ENCODE measurements at regions not wholly inside any gene's neighbourhood (a gene's known extent, or its start where the extent isn't known, plus 50 kb on each side); places are given as distances from the start of the nearest gene placed in this dataset.
"Not testable (repeated sequence)": the region's sequence is repeated elsewhere in the genome, so short reads cannot be mapped to it uniquely, and the experiment has no call there.

GRCh38 chr3:901953-902778 lies 190.7 kb upstream of the CNTN6 start:
- FAIRE-seq (no peak), DNase-seq (ENCODE audit: low spot score in 2 of 2) (no peak)

- FAIRE-seq (no peak), DNase-seq (ENCODE audit: low spot score in 2 of 2) (no peak)
Observed at GRCh38 chr3:905217-905616, 187.6 kb upstream of the CNTN6 start.

GRCh38 chr3:906739-907138 lies 186.1 kb upstream of the CNTN6 start:
- DNase-seq (ENCODE audit: low spot score in 2 of 2) (no peak), FAIRE-seq (no peak)

- FAIRE-seq (no peak), DNase-seq (ENCODE audit: low spot score in 2 of 2) (no peak)
Observed at GRCh38 chr3:908839-909238, 184.0 kb upstream of the CNTN6 start.

GRCh38 chr3:912717-913116 lies 180.1 kb upstream of the CNTN6 start:
- not testable (repeated sequence) for FAIRE-seq

GRCh38 chr3:923161-923910 lies 169.5 kb upstream of the CNTN6 start:
- FAIRE-seq (no peak), DNase-seq (ENCODE audit: low spot score in 2 of 2) (no peak)

More at GRCh38 chr3:912717-913116, 180.1 kb upstream of the CNTN6 start:
- not testable (repeated sequence) for DNase-seq (ENCODE audit: low spot score in 2 of 2)

GRCh38 chr3:930866-931265 lies 162.0 kb upstream of the CNTN6 start:
- no peak for FAIRE-seq
- DNase-seq (ENCODE audit: low spot score in 2 of 2), result no peak

GRCh38 chr3:933326-933725 lies 159.5 kb upstream of the CNTN6 start:
- no peak for FAIRE-seq

GRCh38 chr3:944786-945185 lies 148.0 kb upstream of the CNTN6 start:
- FAIRE-seq, result no peak

More at GRCh38 chr3:933326-933725, 159.5 kb upstream of the CNTN6 start:
- no peak for DNase-seq (ENCODE audit: low spot score in 2 of 2)

GRCh38 chr3:945738-946137 lies 147.1 kb upstream of the CNTN6 start:
- FAIRE-seq (no peak), DNase-seq (ENCODE audit: low spot score in 2 of 2) (no peak)

More at GRCh38 chr3:944786-945185, 148.0 kb upstream of the CNTN6 start:
- DNase-seq (ENCODE audit: low spot score in 2 of 2), result no peak

GRCh38 chr3:952906-953305 lies 139.9 kb upstream of the CNTN6 start:
- DNase-seq (ENCODE audit: low spot score in 2 of 2) (no peak), FAIRE-seq (no peak)

- no peak for FAIRE-seq
- no peak for DNase-seq (ENCODE audit: low spot score in 2 of 2)
Observed at GRCh38 chr3:963255-963654, 129.6 kb upstream of the CNTN6 start.

GRCh38 chr3:963755-964154 lies 129.1 kb upstream of the CNTN6 start:
- DNase-seq (ENCODE audit: low spot score in 2 of 2) (no peak), FAIRE-seq (no peak)

GRCh38 chr3:965826-966225 lies 127.0 kb upstream of the CNTN6 start:
- DNase-seq (ENCODE audit: low spot score in 2 of 2) (no peak), FAIRE-seq (no peak)

GRCh38 chr3:966341-966740 lies 126.5 kb upstream of the CNTN6 start:
- FAIRE-seq (no peak), DNase-seq (ENCODE audit: low spot score in 2 of 2) (no peak)

- no peak for DNase-seq (ENCODE audit: low spot score in 2 of 2)
- FAIRE-seq, result no peak
Observed at GRCh38 chr3:973340-973739, 119.5 kb upstream of the CNTN6 start.

GRCh38 chr3:976006-976405 lies 116.8 kb upstream of the CNTN6 start:
- FAIRE-seq, result no peak

GRCh38 chr3:981156-981555 lies 111.7 kb upstream of the CNTN6 start:
- FAIRE-seq, result no peak
- no peak for DNase-seq (ENCODE audit: low spot score in 2 of 2)

More at GRCh38 chr3:976006-976405, 116.8 kb upstream of the CNTN6 start:
- no peak for DNase-seq (ENCODE audit: low spot score in 2 of 2)

- no peak for FAIRE-seq
Observed at GRCh38 chr3:988785-989184, 104.0 kb upstream of the CNTN6 start.

GRCh38 chr3:992871-993270 lies 100.0 kb upstream of the CNTN6 start:
- DNase-seq (ENCODE audit: low spot score in 2 of 2) (no peak), FAIRE-seq (no peak)

More at GRCh38 chr3:988785-989184, 104.0 kb upstream of the CNTN6 start:
- no peak for DNase-seq (ENCODE audit: low spot score in 2 of 2)

- DNase-seq (ENCODE audit: low spot score in 2 of 2), result no peak
- FAIRE-seq, result peak; percentile 88
Observed at GRCh38 chr3:1002010-1002409, 90.8 kb upstream of the CNTN6 start.

GRCh38 chr3:1007866-1008265 lies 85.0 kb upstream of the CNTN6 start:
- DNase-seq (ENCODE audit: low spot score in 2 of 2) (no peak), FAIRE-seq (no peak)
